ENCODE measurements at regions not wholly inside any gene's neighbourhood (a gene's known extent, or its start where the extent isn't known, plus 50 kb on each side); places are given as distances from the start of the nearest gene placed in this dataset.

GRCh38 chr4:36494747-36495146 lies 213.3 kb downstream of the DTHD1 start:
- DNase-seq: no peak

GRCh38 chr4:36502350-36502749 lies 220.9 kb downstream of the DTHD1 start:
- DNase-seq: no peak

- no peak for DNase-seq
Observed at GRCh38 chr4:36508394-36508793, 227.0 kb downstream of the DTHD1 start.

- no peak for DNase-seq
Observed at GRCh38 chr4:36509845-36510244, 228.4 kb downstream of the DTHD1 start.

GRCh38 chr4:36511785-36512184 lies 230.4 kb downstream of the DTHD1 start:
- DNase-seq: no peak

GRCh38 chr4:36516522-36517095 lies 235.2 kb downstream of the DTHD1 start:
- no peak for DNase-seq

GRCh38 chr4:36523182-36523581 lies 241.8 kb downstream of the DTHD1 start:
- DNase-seq: no peak

- no peak for DNase-seq
Observed at GRCh38 chr4:36532670-36533379, 251.4 kb downstream of the DTHD1 start.

GRCh38 chr4:36533944-36534343 lies 252.5 kb downstream of the DTHD1 start:
- no peak for DNase-seq

GRCh38 chr4:36547383-36547782 lies 266.0 kb downstream of the DTHD1 start:
- DNase-seq: no peak

GRCh38 chr4:36549252-36549651 lies 267.8 kb downstream of the DTHD1 start:
- no peak for DNase-seq

- no peak for DNase-seq
Observed at GRCh38 chr4:36549992-36550391, 268.6 kb downstream of the DTHD1 start.

- peak; percentile 16 for DNase-seq
Observed at GRCh38 chr4:36551697-36552214, 270.3 kb downstream of the DTHD1 start.

- no peak for DNase-seq
Observed at GRCh38 chr4:36553029-36553428, 271.6 kb downstream of the DTHD1 start.

- DNase-seq: no peak
Observed at GRCh38 chr4:36553453-36553852, 272.0 kb downstream of the DTHD1 start.

GRCh38 chr4:36556984-36557383 lies 275.6 kb downstream of the DTHD1 start:
- no peak for DNase-seq

- no peak for DNase-seq
Observed at GRCh38 chr4:36568575-36568974, 287.2 kb downstream of the DTHD1 start.

GRCh38 chr4:36573441-36573840 lies 292.0 kb downstream of the DTHD1 start:
- DNase-seq: no peak

GRCh38 chr4:36574816-36575215 lies 293.4 kb downstream of the DTHD1 start:
- DNase-seq: no peak

GRCh38 chr4:36582198-36582597 lies 300.8 kb downstream of the DTHD1 start:
- no peak for DNase-seq

- no peak for DNase-seq
Observed at GRCh38 chr4:36587909-36588472, 306.6 kb downstream of the DTHD1 start.

- DNase-seq: no peak
Observed at GRCh38 chr4:36590343-36590742, 308.9 kb downstream of the DTHD1 start.

GRCh38 chr4:36601864-36602495 lies 320.6 kb downstream of the DTHD1 start:
- no peak for DNase-seq

GRCh38 chr4:36609661-36610060 lies 328.2 kb downstream of the DTHD1 start:
- no peak for DNase-seq

Data from activated naive CD4-positive, alpha-beta T cell treated with anti-CD3 and anti-CD28 coated beads, Interleukin-2, amount 50 U/mL, for 16 hours (primary cell).